ENCODE measurements at regions not wholly inside any gene's neighbourhood (a gene's known extent, or its start where the extent isn't known, plus 50 kb on each side); places are given as distances from the start of the nearest gene placed in this dataset.

- H3K4me3 ChIP-seq (ENCODE audit: control insufficient read depth, low read depth, low read length): no peak overlapping the region
- DNase-seq (ENCODE audit: low read depth): no peak
- no peak for TF ChIP-seq CTCF (conservative IDR thresholded peaks at IDR 0.05; ENCODE audit: control insufficient read depth, insufficient read depth, low read depth, low read length)
Measured at GRCh38 chr16:61596655-61597054, 439.6 kb downstream of the CDH8 start.

GRCh38 chr16:61595605-61596004, 440.6 kb downstream of the CDH8 start:
- no peak for DNase-seq (ENCODE audit: low read depth)
- no peak overlapping the region for H3K4me3 ChIP-seq (ENCODE audit: control insufficient read depth, low read depth, low read length)
- TF ChIP-seq CTCF (conservative IDR thresholded peaks at IDR 0.05; ENCODE audit: control insufficient read depth, insufficient read depth, low read depth, low read length): no peak

GRCh38 chr16:61590577-61590976, 445.7 kb downstream of the CDH8 start:
- DNase-seq (ENCODE audit: low read depth): no peak
- no peak for TF ChIP-seq CTCF (conservative IDR thresholded peaks at IDR 0.05; ENCODE audit: control insufficient read depth, insufficient read depth, low read depth, low read length)
- H3K4me3 ChIP-seq (ENCODE audit: control insufficient read depth, low read depth, low read length): no peak overlapping the region

- H3K4me3 ChIP-seq (ENCODE audit: control insufficient read depth, low read depth, low read length): no peak overlapping the region
- TF ChIP-seq CTCF (conservative IDR thresholded peaks at IDR 0.05; ENCODE audit: control insufficient read depth, insufficient read depth, low read depth, low read length): no peak
- DNase-seq (ENCODE audit: low read depth): no peak
Measured at GRCh38 chr16:61587526-61587925, 448.7 kb downstream of the CDH8 start.

- no peak for DNase-seq (ENCODE audit: low read depth)
- TF ChIP-seq CTCF (conservative IDR thresholded peaks at IDR 0.05; ENCODE audit: control insufficient read depth, insufficient read depth, low read depth, low read length): no peak
Measured at GRCh38 chr16:61581417-61582046, 454.7 kb downstream of the CDH8 start.

GRCh38 chr16:61580579-61580978, 455.7 kb downstream of the CDH8 start:
- no peak for TF ChIP-seq CTCF (conservative IDR thresholded peaks at IDR 0.05; ENCODE audit: control insufficient read depth, insufficient read depth, low read depth, low read length)
- H3K4me3 ChIP-seq (ENCODE audit: control insufficient read depth, low read depth, low read length): no peak overlapping the region
- no peak for DNase-seq (ENCODE audit: low read depth)

More at GRCh38 chr16:61581417-61582046, 454.7 kb downstream of the CDH8 start:
- H3K4me3 ChIP-seq (ENCODE audit: control insufficient read depth, low read depth, low read length): no peak overlapping the region

GRCh38 chr16:61579195-61579594, 457.0 kb downstream of the CDH8 start:
- H3K4me3 ChIP-seq (ENCODE audit: control insufficient read depth, low read depth, low read length): no peak overlapping the region
- no peak for DNase-seq (ENCODE audit: low read depth)

More at GRCh38 chr16:61579195-61579594, 457.0 kb downstream of the CDH8 start:
- no peak for TF ChIP-seq CTCF (conservative IDR thresholded peaks at IDR 0.05; ENCODE audit: control insufficient read depth, insufficient read depth, low read depth, low read length)
